Liver (tissue), 8 donors: ENCODE measurements at regions not wholly inside any gene's neighbourhood (a gene's known extent, or its start where the extent isn't known, plus 50 kb on each side); places are given as distances from the start of the nearest gene placed in this dataset.

Experiments
- DNase-seq: peaks from one replicate; pipeline ENCODE4 v3.0.0-alpha.2; 2017; ENCODE audit warnings: low spot score
- H3K27ac ChIP-seq, 2 donors: one replicate each; pipeline ENCODE4 v1.7.0; 2013; ENCODE audit warnings: inconsistent platforms in 2 of 2, low read length in 2 of 2, control low read depth in 1 of 2, low read depth in 1 of 2, mild to moderate bottlenecking in 1 of 2
- H3K27me3 ChIP-seq, 4 donors: one replicate each; pipeline versions ENCODE4 v1.6.1 to v1.7.0; 2013; ENCODE audit warnings: low read length in 3 of 4, inconsistent platforms in 1 of 4, mild to moderate bottlenecking in 1 of 4, moderate library complexity in 1 of 4; ENCODE audit not compliant: control insufficient read depth in 4 of 4, insufficient read depth in 4 of 4
- H3K36me3 ChIP-seq, 4 donors: one replicate each; pipeline versions ENCODE4 v1.6.1 to v1.7.0; 2013; ENCODE audit warnings: low read length in 3 of 4, mild to moderate bottlenecking in 3 of 4, low read depth in 1 of 4, moderate library complexity in 1 of 4; ENCODE audit not compliant: control insufficient read depth in 4 of 4, insufficient read depth in 3 of 4
- H3K4me1 ChIP-seq, 4 donors: one replicate each; pipeline versions ENCODE4 v1.6.1 to v1.7.0; 2013; ENCODE audit warnings: low read length in 3 of 4, mild to moderate bottlenecking in 3 of 4, moderate library complexity in 1 of 4; ENCODE audit not compliant: control insufficient read depth in 4 of 4, insufficient read depth in 4 of 4
- H3K4me3 ChIP-seq, 3 donors: one replicate each; pipeline versions ENCODE4 v1.6.1 to v1.7.0; 2013; ENCODE audit warnings: low read length in 3 of 3, control low read depth in 1 of 3, low read depth in 1 of 3, mild to moderate bottlenecking in 1 of 3
- H3K9ac ChIP-seq, 2 donors: one replicate each; pipeline ENCODE4 v1.7.0; 2013; ENCODE audit warnings: low read length in 2 of 2, mild to moderate bottlenecking in 2 of 2, moderate library complexity in 2 of 2, control low read depth in 1 of 2, low read depth in 1 of 2
- H3K9me3 ChIP-seq, 4 donors: one replicate each; pipeline versions ENCODE4 v1.6.1 to v1.7.0; 2013; ENCODE audit warnings: low read length in 3 of 4; ENCODE audit not compliant: control insufficient read depth in 4 of 4
- CTCF ChIP-seq: fragments of 150-350 bp; IDR thresholded peaks from 2 replicates; pipeline ENCODE4 v1.5.1; 2017; ENCODE audit warnings: improper control_type of control experiment, low read depth, low read length; ENCODE audit not compliant: missing input control
- EGR1 ChIP-seq, 2 donors: IDR thresholded peaks; 2 replicates each; pipeline ENCODE4 v1.6.1; 2016 to 2018; ENCODE audit warnings: antibody characterized with exemption in 2 of 2, low read depth in 2 of 2
- GABPA ChIP-seq, 2 donors: IDR thresholded peaks in 1 of 2; conservative IDR thresholded peaks in 1 of 2; 2 replicates each; pipeline ENCODE4 v1.6.1; 2016; ENCODE audit warnings: antibody characterized with exemption in 2 of 2, mild to moderate bottlenecking in 1 of 2, moderate library complexity in 1 of 2
- NR2F2 ChIP-seq: IDR thresholded peaks from 2 replicates; pipeline ENCODE4 v1.6.1; 2016; ENCODE audit warnings: antibody characterized with exemption
- RAD21 ChIP-seq, 2 donors: IDR thresholded peaks; 2 replicates each; pipeline ENCODE4 v1.6.1; 2016; ENCODE audit warnings: antibody characterized with exemption in 2 of 2, mild to moderate bottlenecking in 2 of 2
- RXRA ChIP-seq, 2 donors: IDR thresholded peaks; 2 replicates each; pipeline ENCODE4 v1.6.1; 2017 to 2018; ENCODE audit warnings: antibody characterized with exemption in 2 of 2, mild to moderate bottlenecking in 1 of 2
- YY1 ChIP-seq: IDR thresholded peaks from 2 replicates; pipeline ENCODE4 v1.6.1; 2016; ENCODE audit warnings: antibody characterized with exemption, mild to moderate bottlenecking
- ZBTB33 ChIP-seq: IDR thresholded peaks from 2 replicates; pipeline ENCODE4 v1.6.1; 2016; ENCODE audit warnings: antibody characterized with exemption
- WGBS: extraction: QIAGEN DNeasy Blood & Tissue Kit; methylation state at CpG from one replicate; pipeline ENCODE4 v1.1.7; 2013; 5-methylcytosine and 5-hydroxymethylcytosine counted together
- donor health status: healthy.
- donor health status: healthy.
- donor health status: healthy.
- donor health status: healthy.
- donor health status: healthy.

GRCh38 chr2:146665800-146666199 lies 1179.0 kb upstream of the ACVR2A start:
- Histone ChIP-seq H3K9me3 (no peaks in the 10 kb centered on the region), H3K4me1 (no peaks in the 10 kb centered on the region), H3K27me3 (peaks cover 0 to 4% (median 0%) of the 10 kb centered on the region in 4 donors), H3K27ac (no peak overlapping the region), H3K36me3 (no peaks in the 10 kb centered on the region), H3K9ac (no peak overlapping the region), H3K4me3 (no peak overlapping the region)
- no peak for DNase-seq
- TF ChIP-seq RXRA (IDR thresholded peaks at IDR 0.05): no peak
- no peak for TF ChIP-seq CTCF
- no peak for TF ChIP-seq NR2F2
- TF ChIP-seq YY1: no peak
- no peak for TF ChIP-seq GABPA (IDR thresholded peaks at IDR 0.05 in 1 of 2, conservative IDR thresholded peaks at IDR 0.05 in 1 of 2)

GRCh38 chr2:146661473-146662096 lies 1183.2 kb upstream of the ACVR2A start:
- Histone ChIP-seq H3K9me3 (no peaks in the 10 kb centered on the region), H3K27ac (no peak overlapping the region), H3K4me3 (no peak overlapping the region), H3K9ac (no peak overlapping the region), H3K27me3 (peaks cover 0 to 4% (median 0%) of the 10 kb centered on the region in 4 donors), H3K4me1 (no peaks in the 10 kb centered on the region), H3K36me3 (no peaks in the 10 kb centered on the region)
- TF ChIP-seq CTCF (peak; percentile 43), EGR1 (IDR thresholded peaks at IDR 0.05; ENCODE audit: low read depth in 2 of 2) (no peak), YY1 (no peak), RAD21 (IDR thresholded peaks at IDR 0.05) (peak; percentile 68 to 75)
- DNase-seq: no peak

- DNase-seq: no peak
- TF ChIP-seq NR2F2 (no peak), ZBTB33 (no peak)
- no peaks in the 10 kb centered on the region for H3K4me1 ChIP-seq
- no peak overlapping the region for H3K9ac ChIP-seq
- no peaks in the 10 kb centered on the region for H3K36me3 ChIP-seq
- H3K27ac ChIP-seq: no peak overlapping the region
- no peaks in the 10 kb centered on the region for H3K9me3 ChIP-seq
- peaks cover 0 to 4% (median 0%) of the 10 kb centered on the region in 4 donors for H3K27me3 ChIP-seq
- WGBS: 92% methylated on average over 1 of the region's 1 CpG
- H3K4me3 ChIP-seq: no peak overlapping the region
These were observed 1184.9 kb upstream of the ACVR2A start for GRCh38 chr2:146659976-146660375.
